CMK (cell line): ENCODE measurements at regions not wholly inside any gene's neighbourhood (a gene's known extent, or its start where the extent isn't known, plus 50 kb on each side); places are given as distances from the start of the nearest gene placed in this dataset.
A peak's percentile ranks its signal among the peaks of the same experiment; 100 is the strongest.

Experiments
- DNase-seq: peaks from one replicate; pipeline ENCODE4 v3.0.0-alpha.2; 2010; ENCODE audit warnings: low read depth

- DNase-seq, result no peak
Observed at GRCh38 chrX:36436361-36436760, 516.8 kb downstream of the CFAP47 start.

GRCh38 chrX:36443007-36443406 lies 523.5 kb downstream of the CFAP47 start:
- DNase-seq, result no peak

- DNase-seq, result no peak
Observed at GRCh38 chrX:36445566-36445965, 526.0 kb downstream of the CFAP47 start.

GRCh38 chrX:36462142-36462541 lies 542.6 kb downstream of the CFAP47 start:
- no peak for DNase-seq

GRCh38 chrX:36480441-36480990 lies 527.6 kb upstream of the FAM47C start:
- DNase-seq, result no peak

- no peak for DNase-seq
Observed at GRCh38 chrX:36501169-36501702, 506.9 kb upstream of the FAM47C start.

- no peak for DNase-seq
Observed at GRCh38 chrX:36504625-36505024, 503.5 kb upstream of the FAM47C start.

- DNase-seq, result no peak
Observed at GRCh38 chrX:36508042-36508441, 500.1 kb upstream of the FAM47C start.

GRCh38 chrX:36510736-36511135 lies 497.4 kb upstream of the FAM47C start:
- DNase-seq, result no peak

- no peak for DNase-seq
Observed at GRCh38 chrX:36528661-36529060, 479.5 kb upstream of the FAM47C start.

- DNase-seq, result no peak
Observed at GRCh38 chrX:36534900-36535299, 473.3 kb upstream of the FAM47C start.

- no peak for DNase-seq
Observed at GRCh38 chrX:36543499-36543898, 464.7 kb upstream of the FAM47C start.

GRCh38 chrX:36562986-36563385 lies 445.2 kb upstream of the FAM47C start:
- DNase-seq, result no peak

- no peak for DNase-seq
Observed at GRCh38 chrX:36568946-36569345, 439.2 kb upstream of the FAM47C start.

- DNase-seq, result no peak
Observed at GRCh38 chrX:36573720-36574119, 434.4 kb upstream of the FAM47C start.

GRCh38 chrX:36575670-36576069 lies 432.5 kb upstream of the FAM47C start:
- no peak for DNase-seq

- no peak for DNase-seq
Observed at GRCh38 chrX:36577006-36577405, 431.2 kb upstream of the FAM47C start.

- DNase-seq, result no peak
Observed at GRCh38 chrX:36581030-36581429, 427.1 kb upstream of the FAM47C start.

- DNase-seq, result no peak
Observed at GRCh38 chrX:36583674-36584073, 424.5 kb upstream of the FAM47C start.

- peak; percentile 7 for DNase-seq
Observed at GRCh38 chrX:36609616-36610585, 398.3 kb upstream of the FAM47C start.

GRCh38 chrX:36626898-36627297 lies 381.3 kb upstream of the FAM47C start:
- no peak for DNase-seq

- DNase-seq, result no peak
Observed at GRCh38 chrX:36640232-36640631, 367.9 kb upstream of the FAM47C start.

- no peak for DNase-seq
Observed at GRCh38 chrX:36642052-36642451, 366.1 kb upstream of the FAM47C start.
